Endothelial cell of umbilical vein (primary cell): ENCODE measurements at regions not wholly inside any gene's neighbourhood (a gene's known extent, or its start where the extent isn't known, plus 50 kb on each side); places are given as distances from the start of the nearest gene placed in this dataset.

ENCODE experiments used
- BruUV-seq: library from RNA; stranded (reverse); fragments of 400-500 nt; replicated peaks from 2 replicates; lab custom pipeline; 2021; lab: Mats Ljungman, UMichigan
- CTCF ChIA-PET: fragments of 300-600, 350-600 bp; sonication (Branson Sonifier 250); formaldehyde crosslinking; loops from one replicate; lab custom pipeline; 2021; ENCODE audit warnings: antibody characterized with exemption, inconsistent platforms; lab: Charles Lee
- POLR2A ChIA-PET: fragments of 300-600, 350-600 bp; sonication (Branson Sonifier 250); formaldehyde crosslinking; loops from one replicate; lab custom pipeline; 2021; ENCODE audit warnings: antibody characterized with exemption, inconsistent platforms; lab: Charles Lee
- DNase-seq: peaks from one replicate; pipeline ENCODE4 v3.0.0-alpha.2; 2011; ENCODE audit warnings: low read depth, low spot score
- FAIRE-seq: peaks from 2 replicates; lab custom pipeline; 2011; peaks lifted over from hg19 to GRCh38; lab: Jason Lieb, UNC
- H2AFZ ChIP-seq: 2 replicates; pipeline ENCODE4 v1.6.0; 2012; ENCODE audit warnings: low read depth, low read length, control low read depth, inconsistent platforms
- H3K27ac ChIP-seq: 2 replicates; pipeline ENCODE4 v1.5.1; 2011; ENCODE audit warnings: low read depth, mild to moderate bottlenecking, control low read depth, low read length, moderate library complexity; ENCODE audit not compliant: insufficient read depth
- H3K27me3 ChIP-seq, 2 experiments: 2 replicates each; pipeline versions ENCODE4 v1.6.0 to v1.6.1; 2011; ENCODE audit warnings: low read length in 2 of 2, mixed read lengths in 1 of 2; ENCODE audit not compliant: control insufficient read depth in 2 of 2, insufficient read depth in 2 of 2
- H3K36me3 ChIP-seq, 2 experiments: 2 replicates in 1 of 2; 3 replicates in 1 of 2; pipeline ENCODE4 v1.5.1; 2011; ENCODE audit warnings: low read length in 2 of 2, mild to moderate bottlenecking in 1 of 2, moderate library complexity in 1 of 2; ENCODE audit not compliant: control insufficient read depth in 2 of 2, insufficient read depth in 2 of 2; ENCODE audit errors: extremely low read depth in 1 of 2
- H3K4me1 ChIP-seq: 3 replicates; pipeline ENCODE4 v1.5.1; 2011; ENCODE audit warnings: mild to moderate bottlenecking, low read length; ENCODE audit not compliant: control insufficient read depth, insufficient read depth; ENCODE audit errors: extremely low read depth
- H3K4me2 ChIP-seq: 2 replicates; pipeline ENCODE4 v1.6.1; 2011; ENCODE audit warnings: low read length, control low read depth, mixed read lengths; ENCODE audit not compliant: insufficient read depth
- H3K4me3 ChIP-seq, 3 experiments: fragments of 200-600 bp in 1 of 3; sonication (generic), shearing (Covaris generic) in 1 of 3; replicated peaks in 1 of 3; 2 replicates each; pipeline ENCODE4 v1.5.1; 2011 to 2016; ENCODE audit warnings: control low read depth in 3 of 3, low read length in 3 of 3, mild to moderate bottlenecking in 2 of 3, inconsistent platforms in 1 of 3, low read depth in 1 of 3, moderate library complexity in 1 of 3; ENCODE audit not compliant: insufficient read depth in 1 of 3
- H3K79me2 ChIP-seq: 2 replicates; pipeline ENCODE4 v1.6.0; 2012; ENCODE audit warnings: low read length, inconsistent platforms; ENCODE audit not compliant: control insufficient read depth, insufficient read depth
- H3K9ac ChIP-seq: replicated peaks from 2 replicates; pipeline ENCODE3; 2011; ENCODE audit warnings: low read length, control low read depth; ENCODE audit not compliant: insufficient read depth; ENCODE audit errors: extremely low read depth
- H3K9me1 ChIP-seq: replicated peaks from 3 replicates; pipeline ENCODE4 v1.6.0; 2011; ENCODE audit warnings: mild to moderate bottlenecking, low read length; ENCODE audit not compliant: control insufficient read depth, insufficient read depth; ENCODE audit errors: extremely low read depth
- H3K9me3 ChIP-seq: replicated peaks from 2 replicates; pipeline ENCODE4 v1.5.1; 2012; ENCODE audit warnings: low read length, inconsistent platforms; ENCODE audit not compliant: control insufficient read depth, insufficient read depth
- H4K20me1 ChIP-seq: replicated peaks from 2 replicates; pipeline ENCODE3; 2011; ENCODE audit warnings: mild to moderate bottlenecking, low read length; ENCODE audit not compliant: control insufficient read depth, insufficient read depth; ENCODE audit errors: extremely low read depth
- GATA2 ChIP-seq: IDR thresholded peaks from 2 replicates; pipeline ENCODE4 v1.7.0; 2011; ENCODE audit warnings: low read depth, mild to moderate bottlenecking, moderate library complexity, mixed read lengths, low read length; ENCODE audit not compliant: insufficient read length, insufficient read depth
- MYC ChIP-seq: IDR thresholded peaks from one replicate; pipeline ENCODE4 v1.6.1; 2011; ENCODE audit warnings: mild to moderate bottlenecking, low read depth, low read length
- POLR2AphosphoS5 ChIP-seq: IDR thresholded peaks from 2 replicates; pipeline ENCODE4 v1.6.1; 2012; ENCODE audit warnings: low read depth, mild to moderate bottlenecking, control low read depth, low read length, moderate library complexity; ENCODE audit not compliant: insufficient read depth
- dilution Hi-C: fragments of 300-500 bp; cut with MboI; formaldehyde crosslinking; loops from one replicate; pipeline ENCODE4 v1.15.0; 2019; ENCODE audit warnings: low sequenced_read_pairs; ENCODE audit not compliant: extremely low pct_ligation_motif_present
- intact Hi-C: fragments of 100-400 bp; cut with micrococcal nuclease; formaldehyde crosslinking; loops from one replicate; pipeline ENCODE4 v1.10.0; 2022
- TF ChIP-seq, protein P1 (sequence below): IDR thresholded peaks from 2 replicates; pipeline ENCODE4 v1.6.1; 2011; ENCODE audit not compliant: insufficient read depth, insufficient read length
- TF ChIP-seq, protein P2 (sequence below), 2 donors: IDR thresholded peaks; 1 replicate in 1 of 2; 2 replicates in 1 of 2; pipeline ENCODE4 v1.5.1; 2011; ENCODE audit warnings: low read length in 2 of 2, mild to moderate bottlenecking in 2 of 2, moderate library complexity in 2 of 2, control low read depth in 1 of 2, inconsistent platforms in 1 of 2, low read depth in 1 of 2; ENCODE audit not compliant: insufficient read depth in 1 of 2; ENCODE audit errors: extremely low read depth in 1 of 2

DNA sequence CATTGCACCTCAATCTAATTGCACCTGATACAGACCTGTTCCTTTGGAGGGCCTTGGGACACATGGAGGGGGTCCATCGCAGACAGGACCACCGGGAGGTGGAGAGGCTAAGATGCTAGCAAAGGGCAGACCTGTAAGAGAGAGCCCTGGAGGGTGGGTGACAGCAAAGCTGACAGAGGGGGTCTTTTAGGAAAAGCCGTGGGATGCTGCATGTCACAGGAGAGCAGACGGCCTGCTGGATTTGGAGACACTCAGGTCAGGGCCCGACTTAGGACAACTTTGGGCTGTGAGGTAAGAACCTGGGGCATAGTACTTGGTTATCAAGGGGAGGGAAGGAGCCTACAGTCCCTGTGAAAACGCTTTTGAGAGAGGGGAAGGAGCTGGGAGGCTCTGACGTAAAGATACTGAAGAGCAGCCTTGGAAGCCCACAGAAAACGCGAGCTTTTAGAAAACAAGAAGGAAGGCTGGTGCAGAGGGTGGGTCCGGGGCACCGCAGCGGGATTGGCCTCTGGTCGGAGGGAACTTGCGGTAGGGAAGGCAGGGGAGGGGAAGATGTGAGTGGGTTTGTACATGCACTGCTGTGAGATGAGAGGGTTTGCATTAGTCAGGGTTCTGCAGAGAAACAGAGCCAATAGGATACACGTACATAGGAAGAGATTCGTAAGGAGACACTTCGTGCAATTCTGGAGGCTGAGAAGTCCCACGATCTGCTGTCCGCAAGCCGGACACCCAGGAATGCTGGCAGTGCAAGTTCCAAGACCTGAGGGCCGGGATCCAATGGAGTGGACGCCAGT is 868.5 kb downstream of the TBC1D22A start:
- Histone ChIP-seq H3K27ac (no peak overlapping the region), H3K4me2 (no peak overlapping the region), H3K4me1 (no peaks in the 10 kb centered on the region), H3K79me2 (no peaks in the 10 kb centered on the region), H3K27me3 (no peaks in the 10 kb centered on the region), H3K36me3 (no peaks in the 10 kb centered on the region), H3K9me1 (no peaks in the 10 kb centered on the region), H3K9ac (no peak overlapping the region), H3K9me3 (peaks cover 5% of the 10 kb centered on the region), H3K4me3 (no peak overlapping the region), H4K20me1 (no peaks in the 10 kb centered on the region), H2AFZ (no peak overlapping the region)
- dilution Hi-C loops (no loop called here), intact Hi-C loops (no loop called here)
- TF ChIP-seq POLR2AphosphoS5 (no peak), GATA2 (no peak)
- CTCF ChIA-PET, result interaction anchor here (0.9 kb wide), 1 partner anchor 10 kb away, joined by 3 read pairs; no protein-coding TSS in a partner anchor
- DNase-seq, result no peak
- FAIRE-seq, result no peak
- BruUV-seq, result no TSS peak
- POLR2A ChIA-PET, result no interaction called here

DNA sequence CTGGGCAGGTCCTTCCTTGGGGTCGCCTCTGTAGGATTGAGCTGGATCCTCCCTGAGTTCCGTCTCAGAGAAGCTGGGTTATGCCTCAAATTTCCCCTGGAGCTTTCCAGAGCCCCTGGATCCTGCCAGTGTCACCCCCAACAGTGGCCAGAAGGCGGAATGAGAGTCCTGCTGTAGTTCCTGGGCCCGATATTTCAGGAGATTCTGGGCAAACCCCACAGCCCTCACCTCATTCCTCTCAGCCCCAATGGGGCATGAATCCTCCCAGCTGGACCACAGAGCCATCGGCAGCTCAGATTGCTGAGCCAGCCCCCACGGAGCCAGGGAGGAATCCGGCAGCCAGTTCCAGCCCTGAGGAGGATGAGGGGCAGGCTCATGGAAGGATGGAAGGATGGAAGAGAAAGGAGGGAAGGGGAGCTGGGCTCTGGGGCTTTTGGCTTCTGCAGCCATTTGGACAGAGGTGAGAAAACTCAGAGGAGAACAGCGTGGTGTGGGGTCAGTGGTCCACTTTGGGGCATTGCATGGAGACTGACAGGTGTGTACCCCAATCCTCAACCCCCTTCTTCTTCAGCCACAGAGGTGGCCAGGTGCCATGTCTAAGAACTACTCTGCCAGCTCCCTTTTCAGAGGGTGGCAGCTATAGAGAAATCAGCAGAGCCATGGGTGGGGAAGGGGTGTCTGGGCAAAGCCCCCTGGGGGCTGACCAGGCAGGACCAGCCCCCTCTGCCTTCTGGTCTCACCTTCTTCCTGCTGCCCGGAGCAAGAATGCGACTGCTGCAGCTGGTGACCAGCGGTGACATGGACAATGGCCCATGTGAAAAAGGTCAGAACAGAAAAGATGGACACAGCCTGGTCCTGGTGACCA is 867.6 kb downstream of the TBC1D22A start:
- ChIA-PET POLR2A (no interaction called here), CTCF (interaction anchor here (0.9 kb wide), 1 partner anchor 9 kb away, joined by 3 read pairs; no protein-coding TSS in a partner anchor)
- DNase-seq, result no peak
- Histone ChIP-seq H3K79me2 (no peaks in the 10 kb centered on the region), H3K27me3 (no peaks in the 10 kb centered on the region), H3K36me3 (no peaks in the 10 kb centered on the region), H3K9me1 (no peaks in the 10 kb centered on the region), H3K4me2 (no peak overlapping the region), H2AFZ (no peak overlapping the region), H3K9ac (no peak overlapping the region), H3K4me1 (no peaks in the 10 kb centered on the region), H4K20me1 (no peaks in the 10 kb centered on the region), H3K27ac (no peak overlapping the region), H3K4me3 (no peak overlapping the region), H3K9me3 (peaks cover 7% of the 10 kb centered on the region)
- no TSS peak for BruUV-seq
- FAIRE-seq, result no peak
- dilution Hi-C loops, result no loop called here
- TF ChIP-seq, protein P1, sequence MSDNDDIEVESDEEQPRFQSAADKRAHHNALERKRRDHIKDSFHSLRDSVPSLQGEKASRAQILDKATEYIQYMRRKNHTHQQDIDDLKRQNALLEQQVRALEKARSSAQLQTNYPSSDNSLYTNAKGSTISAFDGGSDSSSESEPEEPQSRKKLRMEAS, result no peak
- TF ChIP-seq, protein P2, sequence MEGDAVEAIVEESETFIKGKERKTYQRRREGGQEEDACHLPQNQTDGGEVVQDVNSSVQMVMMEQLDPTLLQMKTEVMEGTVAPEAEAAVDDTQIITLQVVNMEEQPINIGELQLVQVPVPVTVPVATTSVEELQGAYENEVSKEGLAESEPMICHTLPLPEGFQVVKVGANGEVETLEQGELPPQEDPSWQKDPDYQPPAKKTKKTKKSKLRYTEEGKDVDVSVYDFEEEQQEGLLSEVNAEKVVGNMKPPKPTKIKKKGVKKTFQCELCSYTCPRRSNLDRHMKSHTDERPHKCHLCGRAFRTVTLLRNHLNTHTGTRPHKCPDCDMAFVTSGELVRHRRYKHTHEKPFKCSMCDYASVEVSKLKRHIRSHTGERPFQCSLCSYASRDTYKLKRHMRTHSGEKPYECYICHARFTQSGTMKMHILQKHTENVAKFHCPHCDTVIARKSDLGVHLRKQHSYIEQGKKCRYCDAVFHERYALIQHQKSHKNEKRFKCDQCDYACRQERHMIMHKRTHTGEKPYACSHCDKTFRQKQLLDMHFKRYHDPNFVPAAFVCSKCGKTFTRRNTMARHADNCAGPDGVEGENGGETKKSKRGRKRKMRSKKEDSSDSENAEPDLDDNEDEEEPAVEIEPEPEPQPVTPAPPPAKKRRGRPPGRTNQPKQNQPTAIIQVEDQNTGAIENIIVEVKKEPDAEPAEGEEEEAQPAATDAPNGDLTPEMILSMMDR (IDR thresholded peaks at IDR 0.05; ENCODE audit: extremely low read depth in 1 of 2, insufficient read depth in 1 of 2, low read depth in 1 of 2, low read length in 2 of 2), result no peak
- TF ChIP-seq MYC, result no peak
- intact Hi-C loops, result no loop called here
